Natural killer cell (primary cell): ENCODE measurements at regions not wholly inside any gene's neighbourhood (a gene's known extent, or its start where the extent isn't known, plus 50 kb on each side); places are given as distances from the start of the nearest gene placed in this dataset.

ENCODE experiments used
- ATAC-seq, 3 donors: fragments of 150-1000 bp in 2 of 3; fragments of 200-7000 bp in 1 of 3; cut with Tn5 transposase; 1 replicate in 1 of 3; 2 replicates in 2 of 3; pipeline ENCODE4 v1.10.0; 2021; ENCODE audit warnings: mild to moderate bottlenecking in 2 of 3, moderate library complexity in 2 of 3
- DNase-seq, 2 donors: peaks; one replicate each; pipeline versions ENCODE4 v3.0.0 to v3.0.0-alpha.2; 2013 to 2021; ENCODE audit warnings: mixed read lengths in 1 of 2
- H3K27ac ChIP-seq: one replicate; pipeline ENCODE4 v1.5.1; 2013; ENCODE audit warnings: mild to moderate bottlenecking, low read length
- H3K27me3 ChIP-seq: one replicate; pipeline ENCODE4 v1.6.1; 2013; ENCODE audit warnings: low read length; ENCODE audit not compliant: control insufficient read depth, insufficient read depth
- H3K36me3 ChIP-seq: one replicate; pipeline ENCODE4 v1.6.1; 2013; ENCODE audit warnings: low read length; ENCODE audit not compliant: control insufficient read depth, insufficient read depth
- H3K4me1 ChIP-seq: one replicate; pipeline ENCODE4 v1.6.1; 2013; ENCODE audit warnings: low read length; ENCODE audit not compliant: control insufficient read depth, insufficient read depth
- H3K4me3 ChIP-seq: one replicate; pipeline ENCODE4 v1.5.1; 2013; ENCODE audit warnings: low read length
- H3K9me3 ChIP-seq: one replicate; pipeline ENCODE4 v1.6.1; 2013; ENCODE audit warnings: low read length; ENCODE audit not compliant: control insufficient read depth, insufficient read depth
- H3K27ac Mint-ChIP-seq, 2 donors: one replicate each; pipeline ENCODE4 v1.8.0; 2022; ENCODE audit warnings: mild to moderate bottlenecking in 2 of 2, mixed read lengths in 2 of 2, moderate library complexity in 1 of 2
- H3K27me3 Mint-ChIP-seq, 2 donors: one replicate each; pipeline ENCODE4 v1.8.0; 2022; ENCODE audit warnings: low read depth in 2 of 2, mixed read lengths in 2 of 2
- H3K36me3 Mint-ChIP-seq: one replicate; pipeline ENCODE4 v1.8.0; 2022; ENCODE audit warnings: mixed read lengths
- H3K4me1 Mint-ChIP-seq, 2 donors: one replicate each; pipeline ENCODE4 v1.8.0; 2022; ENCODE audit warnings: mixed read lengths in 2 of 2
- H3K4me3 Mint-ChIP-seq: one replicate; pipeline ENCODE4 v1.8.0; 2022; ENCODE audit warnings: mild to moderate bottlenecking, moderate library complexity, mixed read lengths
- H3K9me3 Mint-ChIP-seq, 2 donors: one replicate each; pipeline ENCODE4 v1.8.0; 2022; ENCODE audit warnings: mixed read lengths in 2 of 2
- CTCF ChIP-seq: fragments of 200-600 bp; IDR thresholded peaks from one replicate; pipeline ENCODE4 v1.8.0; 2022; ENCODE audit warnings: antibody characterized with exemption
- WGBS: methylation state at CpG from one replicate; pipeline ENCODE4 v1.1.7; 2013; ENCODE audit warnings: missing lambda C conversion rate; ENCODE audit not compliant: insufficient coverage; 5-methylcytosine and 5-hydroxymethylcytosine counted together
- intact Hi-C: fragments of 100-400 bp; cut with micrococcal nuclease; formaldehyde crosslinking; loops from one replicate; pipeline ENCODE4 v1.14.2; 2022

- 91% methylated on average over 39 of the region's 39 CpGs for WGBS
- Histone ChIP-seq H3K27me3 (no peaks in the 10 kb centered on the region), H3K4me3 (no peak overlapping the region), H3K4me1 (no peaks in the 10 kb centered on the region), H3K27ac (no peak overlapping the region), H3K9me3 (no peaks in the 10 kb centered on the region), H3K36me3 (no peaks in the 10 kb centered on the region)
- ATAC-seq (no peak), DNase-seq (no peak)
- Mint-ChIP-seq H3K27me3 (peaks cover 4 to 12% of the 10 kb centered on the region in 2 donors), H3K9me3 (no peaks in the 10 kb centered on the region), H3K27ac (no peak overlapping the region), H3K4me1 (no peaks in the 10 kb centered on the region), H3K36me3 (no peaks in the 10 kb centered on the region), H3K4me3 (no peak overlapping the region)
- intact Hi-C loops = no loop called here
- TF ChIP-seq CTCF = no peak
These were observed 330.6 kb upstream of the MCTP2 start for GRCh38 chr15:93900476-93901400.

- H3K4me3 ChIP-seq = no peak overlapping the region
- Mint-ChIP-seq H3K27me3 (peaks cover 4 to 12% of the 10 kb centered on the region in 2 donors), H3K4me3 (no peak overlapping the region), H3K36me3 (no peaks in the 10 kb centered on the region), H3K9me3 (no peaks in the 10 kb centered on the region), H3K27ac (no peak overlapping the region), H3K4me1 (no peaks in the 10 kb centered on the region)
- H3K36me3 ChIP-seq = no peaks in the 10 kb centered on the region
- H3K9me3 ChIP-seq = no peaks in the 10 kb centered on the region
- ATAC-seq = peak in 1 of 3 donors; percentile 27
- DNase-seq = no peak
- 95% methylated on average over 17 of the region's 17 CpGs for WGBS
- no peak for TF ChIP-seq CTCF
- no peaks in the 10 kb centered on the region for H3K4me1 ChIP-seq
- no peak overlapping the region for H3K27ac ChIP-seq
- intact Hi-C loops = no loop called here
- no peaks in the 10 kb centered on the region for H3K27me3 ChIP-seq
These were observed 331.5 kb upstream of the MCTP2 start for GRCh38 chr15:93899817-93900216.

DNA sequence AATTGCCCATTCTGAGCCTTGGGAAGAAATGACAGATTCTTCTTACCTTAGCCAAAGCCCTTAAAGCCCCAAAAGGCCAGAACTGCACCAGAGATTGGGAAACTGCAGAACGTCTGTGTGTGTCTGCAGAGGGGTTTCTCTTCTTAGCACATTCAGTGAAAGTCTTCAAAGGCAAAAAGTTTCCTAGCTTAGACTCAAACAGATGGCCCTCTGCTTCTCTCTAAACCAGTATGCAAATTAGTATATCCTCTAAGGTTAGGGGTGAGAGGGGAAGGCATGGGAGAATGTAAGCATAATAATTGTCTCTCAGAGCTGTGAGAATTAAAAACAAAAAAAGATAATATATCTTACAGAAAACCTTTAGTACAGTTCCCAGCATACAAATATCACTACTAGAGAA is 334.0 kb upstream of the MCTP2 start:
- TF ChIP-seq CTCF = no peak
- DNase-seq (no peak), ATAC-seq (no peak)
- no peak overlapping the region for H3K4me3 ChIP-seq
- no peaks in the 10 kb centered on the region for H3K4me1 Mint-ChIP-seq
- no peaks in the 10 kb centered on the region for H3K4me1 ChIP-seq
- no peaks in the 10 kb centered on the region for H3K9me3 ChIP-seq
- intact Hi-C loops = no loop called here
- no peaks in the 10 kb centered on the region for H3K9me3 Mint-ChIP-seq
- no peaks in the 10 kb centered on the region for H3K36me3 ChIP-seq
- H3K4me3 Mint-ChIP-seq = no peak overlapping the region
- H3K27ac Mint-ChIP-seq = no peak overlapping the region
- no peak overlapping the region for H3K27ac ChIP-seq
- 33% methylated on average over 1 of the region's 1 CpG for WGBS
- H3K27me3 ChIP-seq = no peaks in the 10 kb centered on the region
- peaks cover 7 to 12% of the 10 kb centered on the region in 2 donors for H3K27me3 Mint-ChIP-seq
- no peaks in the 10 kb centered on the region for H3K36me3 Mint-ChIP-seq
